Head of caudate nucleus (tissue), 42 donors: ENCODE measurements at regions not wholly inside any gene's neighbourhood (a gene's known extent, or its start where the extent isn't known, plus 50 kb on each side); places are given as distances from the start of the nearest gene placed in this dataset.
"Not testable (repeated sequence)": the region's sequence is repeated elsewhere in the genome, so short reads cannot be mapped to it uniquely, and the experiment has no call there.

Experiments used
- DNase-seq, 42 donors: peaks; one replicate each; pipeline versions ENCODE4 v3.0.0 to v3.0.0-alpha.2; 2020 to 2021; ENCODE audit warnings: mixed read lengths in 7 of 42
- intact Hi-C: fragments of 100-400 bp; cut with DNase I; formaldehyde crosslinking; loops from one replicate; pipeline ENCODE4 v1.15.0; 2022

- no peak for DNase-seq
- intact Hi-C loops, result no loop called here
Measured at GRCh38 chr1:209171151-209171550, 412.4 kb upstream of the CAMK1G start.

GRCh38 chr1:209172286-209172685 is 411.2 kb upstream of the CAMK1G start:
- intact Hi-C loops, result no loop called here
- DNase-seq, result no peak

DNA sequence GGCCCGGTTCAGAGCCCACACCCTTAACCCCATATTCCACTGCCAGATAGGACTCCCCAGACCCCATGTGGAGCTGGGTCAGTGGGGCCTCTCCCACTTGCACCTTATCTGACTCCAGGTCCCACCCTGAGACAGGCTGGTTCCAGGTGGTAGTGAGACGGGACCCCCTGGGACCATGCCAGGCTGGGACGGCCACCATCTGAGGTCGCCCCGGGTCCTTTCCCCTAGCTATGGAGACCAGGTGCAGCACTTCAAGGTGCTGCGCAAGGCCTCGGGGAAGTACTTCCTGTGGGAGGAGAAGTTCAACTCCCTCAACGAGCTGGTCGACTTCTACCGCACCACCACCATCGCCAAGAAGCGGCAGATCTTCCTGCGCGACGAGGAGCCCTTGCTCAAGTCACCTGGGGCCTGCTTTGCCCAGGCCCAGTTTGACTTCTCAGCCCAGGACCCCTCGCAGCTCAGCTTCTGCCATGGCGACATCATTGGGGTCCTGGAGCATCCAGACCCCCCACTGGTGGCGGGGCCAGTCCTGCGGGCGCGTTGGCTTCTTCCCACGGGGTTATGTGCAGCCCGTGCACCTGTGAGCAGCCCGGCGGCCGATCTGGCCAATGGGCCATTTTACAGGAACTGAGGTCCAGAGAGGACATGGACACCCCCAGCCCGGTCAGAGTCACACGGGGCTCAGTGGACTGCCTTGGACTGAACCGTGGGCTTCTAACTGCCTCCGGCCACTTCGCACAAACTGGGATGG is 410.5 kb upstream of the CAMK1G start:
- intact Hi-C loops, result not testable (repeated sequence)

GRCh38 chr1:209173796-209174195 is 409.7 kb upstream of the CAMK1G start:
- DNase-seq, intact Hi-C loops: not testable (repeated sequence)

More for the DNA sequence above, 410.5 kb upstream of the CAMK1G start:
- DNase-seq, result not testable (repeated sequence)

- no peak for DNase-seq
- intact Hi-C loops, result no loop called here
Measured at GRCh38 chr1:209176866-209177430, 406.6 kb upstream of the CAMK1G start.

DNA sequence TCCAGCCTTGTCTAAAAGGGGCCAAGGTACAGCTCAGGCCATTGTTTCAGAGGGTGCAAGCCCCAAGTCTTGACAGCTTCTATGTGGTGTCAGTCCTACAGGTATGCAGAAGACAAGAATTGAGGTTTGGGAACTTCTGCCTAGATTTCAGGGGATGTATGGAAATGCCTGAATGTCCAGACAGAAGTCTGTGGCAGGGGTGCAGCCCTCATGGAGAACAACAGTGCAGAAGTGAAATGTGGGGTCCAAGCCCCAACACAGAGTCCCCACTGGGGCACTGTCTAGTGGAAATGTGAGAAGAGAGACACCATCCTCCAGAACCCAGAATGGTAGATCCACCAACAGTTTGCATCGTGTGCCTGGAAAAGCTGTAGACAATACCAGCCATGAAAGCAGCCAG is 400.3 kb upstream of the CAMK1G start:
- DNase-seq, result no peak
- intact Hi-C loops, result no loop called here

DNA sequence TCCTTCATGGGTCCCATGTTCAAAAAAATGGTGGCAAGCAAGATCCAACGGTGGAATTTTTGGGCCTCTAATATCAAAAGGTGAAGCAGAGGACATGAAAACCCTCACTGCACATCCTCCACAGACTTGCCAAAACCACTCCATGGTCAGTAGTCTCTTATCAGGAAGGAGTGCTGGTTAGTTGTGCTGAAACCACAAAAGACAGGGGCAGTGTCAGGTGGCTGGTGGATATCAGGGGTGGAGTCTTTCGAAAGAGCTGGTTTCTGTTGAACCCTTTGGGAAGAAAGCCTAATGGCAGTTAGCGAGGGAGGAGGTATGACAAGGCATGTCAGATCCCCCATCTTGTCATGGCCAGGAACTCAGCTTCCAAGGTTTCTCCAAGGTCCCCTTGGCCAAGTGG is 395.9 kb upstream of the CAMK1G start:
- intact Hi-C loops, result no loop called here
- DNase-seq, result no peak

- intact Hi-C loops, result no loop called here
- peak in 32 of 42 donors; percentile 4 to 64 (median 42) for DNase-seq
Measured at GRCh38 chr1:209190591-209191261, 392.8 kb upstream of the CAMK1G start.

GRCh38 chr1:209191262-209191634 is 392.3 kb upstream of the CAMK1G start:
- intact Hi-C loops, result no loop called here
- no peak for DNase-seq

- intact Hi-C loops, result no loop called here
Measured at GRCh38 chr1:209196140-209196539, 387.4 kb upstream of the CAMK1G start.

GRCh38 chr1:209198961-209199750 is 384.4 kb upstream of the CAMK1G start:
- DNase-seq, result no peak
- intact Hi-C loops, result no loop called here

More at GRCh38 chr1:209196140-209196539, 387.4 kb upstream of the CAMK1G start:
- DNase-seq, result no peak

GRCh38 chr1:209199822-209200221 is 383.7 kb upstream of the CAMK1G start:
- intact Hi-C loops, result no loop called here
- DNase-seq, result no peak

DNA sequence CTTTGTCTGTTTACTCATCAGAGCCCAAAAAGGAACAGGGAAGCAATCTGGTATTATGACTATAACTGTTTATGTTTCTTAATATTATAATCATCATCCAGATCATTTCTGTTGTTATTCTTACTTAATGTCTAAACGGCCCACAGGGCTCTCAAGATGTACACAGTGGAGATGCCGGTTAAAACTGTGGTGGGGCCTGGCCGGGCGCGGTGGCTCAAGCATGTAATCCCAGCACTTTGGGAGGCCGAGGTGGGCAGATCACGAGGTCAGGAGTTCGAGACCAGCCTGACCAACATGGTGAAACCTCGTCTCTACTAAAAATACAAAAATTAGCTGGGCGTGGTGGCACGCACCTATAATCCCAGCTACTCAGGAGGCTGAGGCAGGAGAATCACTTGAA is 381.2 kb upstream of the CAMK1G start:
- intact Hi-C loops, DNase-seq: not testable (repeated sequence)

- intact Hi-C loops, result no loop called here
- peak in 27 of 42 donors; percentile 3 to 69 (median 37) for DNase-seq
Measured at GRCh38 chr1:209202830-209203532, 380.5 kb upstream of the CAMK1G start.

DNA sequence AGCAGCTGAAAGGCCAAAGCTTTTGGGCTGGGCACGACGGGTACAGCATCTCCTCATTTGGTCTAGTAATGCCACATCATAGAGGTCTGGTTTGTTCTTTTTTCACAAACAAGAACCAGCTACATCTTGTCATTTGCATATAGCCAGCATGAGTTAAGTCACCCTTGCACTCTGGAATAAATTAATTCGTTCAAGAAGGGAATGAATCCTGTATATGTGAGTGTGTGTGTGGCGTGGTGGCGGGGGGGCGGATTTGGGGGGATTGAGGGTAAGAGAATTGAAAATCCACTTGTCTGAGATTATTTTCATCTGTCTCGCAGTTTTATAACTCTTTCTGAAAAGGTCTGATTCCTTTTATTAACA is 380.0 kb upstream of the CAMK1G start:
- intact Hi-C loops, result no loop called here
- DNase-seq, result no peak

- intact Hi-C loops, result no loop called here
- no peak for DNase-seq
Measured at GRCh38 chr1:209205039-209205438, 378.5 kb upstream of the CAMK1G start.

- peak in 41 of 42 donors; percentile 5 to 69 (median 36) for DNase-seq
- intact Hi-C loops, result no loop called here
Measured at GRCh38 chr1:209207126-209207700, 376.3 kb upstream of the CAMK1G start.

DNA sequence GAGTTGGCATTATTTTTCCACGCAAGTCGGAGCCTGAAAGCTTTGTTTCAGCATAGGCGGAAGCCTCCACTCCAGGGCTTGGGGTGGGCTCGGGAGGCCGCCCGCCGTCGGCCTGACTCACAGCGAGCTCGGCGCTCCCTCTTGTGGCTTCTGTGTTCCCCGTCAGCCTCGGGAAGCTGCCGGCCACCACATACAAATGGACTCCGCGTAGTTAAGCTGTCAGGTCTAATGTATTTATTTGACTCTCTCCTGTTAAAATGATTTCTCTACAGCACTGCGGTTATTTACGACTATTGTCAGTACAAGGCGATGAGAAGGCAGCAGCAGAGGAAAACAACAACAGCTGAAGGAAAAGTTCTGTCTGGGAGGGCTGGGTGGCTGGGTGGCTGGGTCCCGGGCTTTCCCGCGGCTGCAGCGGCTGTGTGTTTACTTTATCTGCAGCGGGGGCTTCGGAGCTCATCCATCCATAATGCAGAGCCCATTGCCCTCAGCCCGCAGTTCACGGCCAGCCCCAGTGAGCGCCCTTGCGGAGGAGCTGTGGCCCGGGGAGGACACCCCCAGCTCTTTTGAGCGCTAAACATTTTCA is 375.7 kb upstream of the CAMK1G start:
- intact Hi-C loops, result no loop called here
- peak; percentile 53 to 92 (median 80) for DNase-seq
